ENCODE measurements at regions not wholly inside any gene's neighbourhood (a gene's known extent, or its start where the extent isn't known, plus 50 kb on each side); places are given as distances from the start of the nearest gene placed in this dataset.

- Histone ChIP-seq H3K4me3 (no peak overlapping the region), H3K4me1 (peaks cover 4% of the 10 kb centered on the region), H3K9me3 (no peaks in the 10 kb centered on the region), H3K27ac (no peak overlapping the region), H3K36me3 (no peaks in the 10 kb centered on the region), H3K27me3 (no peaks in the 10 kb centered on the region)
- TF ChIP-seq POLR2AphosphoS5 (IDR thresholded peaks at IDR 0.05; ENCODE audit: insufficient read depth in 1 of 2, low read depth in 1 of 2) (no peak), POLR2A (IDR thresholded peaks at IDR 0.05) (no peak), CTCF (IDR thresholded peaks at IDR 0.05) (no peak)
- intact Hi-C loops (cut with DNase I) = no loop called here
- DNase-seq (ENCODE audit: extremely low spot score in 2 of 2) = no peak
Observed at GRCh38 chr16:86924537-86924936, 346.2 kb downstream of the FOXL1 start.

- H3K4me3 ChIP-seq = no peak overlapping the region
- TF ChIP-seq POLR2A (IDR thresholded peaks at IDR 0.05) (no peak), CTCF (IDR thresholded peaks at IDR 0.05) (no peak), POLR2AphosphoS5 (IDR thresholded peaks at IDR 0.05; ENCODE audit: insufficient read depth in 1 of 2, low read depth in 1 of 2) (no peak)
- no peak for DNase-seq (ENCODE audit: extremely low spot score in 2 of 2)
- no peak overlapping the region for H3K27ac ChIP-seq
- H3K4me1 ChIP-seq = peaks cover 4% of the 10 kb centered on the region
- H3K27me3 ChIP-seq = no peaks in the 10 kb centered on the region
- no peaks in the 10 kb centered on the region for H3K36me3 ChIP-seq
- no peaks in the 10 kb centered on the region for H3K9me3 ChIP-seq
- intact Hi-C loops (cut with DNase I) = no loop called here
Observed at GRCh38 chr16:86925067-86925791, 346.9 kb downstream of the FOXL1 start.

GRCh38 chr16:86926181-86927094 lies 348.1 kb downstream of the FOXL1 start:
- Histone ChIP-seq H3K36me3 (no peaks in the 10 kb centered on the region), H3K4me1 (peaks cover 4% of the 10 kb centered on the region), H3K9me3 (no peaks in the 10 kb centered on the region), H3K4me3 (no peak overlapping the region), H3K27me3 (no peaks in the 10 kb centered on the region), H3K27ac (no peak overlapping the region)
- no peak for TF ChIP-seq POLR2A (IDR thresholded peaks at IDR 0.05)
- no peak for TF ChIP-seq CTCF (IDR thresholded peaks at IDR 0.05)
- TF ChIP-seq POLR2AphosphoS5 (IDR thresholded peaks at IDR 0.05; ENCODE audit: insufficient read depth in 1 of 2, low read depth in 1 of 2) = no peak
- intact Hi-C loops (cut with DNase I) = no loop called here
- DNase-seq (ENCODE audit: extremely low spot score in 2 of 2) = no peak

GRCh38 chr16:86927699-86928098 lies 349.4 kb downstream of the FOXL1 start:
- Histone ChIP-seq H3K36me3 (no peaks in the 10 kb centered on the region), H3K27ac (no peak overlapping the region), H3K4me1 (peaks cover 4% of the 10 kb centered on the region), H3K9me3 (no peaks in the 10 kb centered on the region), H3K27me3 (no peaks in the 10 kb centered on the region), H3K4me3 (no peak overlapping the region)
- DNase-seq (ENCODE audit: extremely low spot score in 2 of 2) = no peak
- intact Hi-C loops (cut with DNase I) = no loop called here
- TF ChIP-seq CTCF (IDR thresholded peaks at IDR 0.05) = no peak

GRCh38 chr16:86928523-86929011 lies 350.2 kb downstream of the FOXL1 start:
- Histone ChIP-seq H3K27me3 (no peaks in the 10 kb centered on the region), H3K27ac (no peak overlapping the region), H3K4me3 (no peak overlapping the region), H3K4me1 (peaks cover 4% of the 10 kb centered on the region), H3K9me3 (no peaks in the 10 kb centered on the region), H3K36me3 (no peaks in the 10 kb centered on the region)
- no peak for TF ChIP-seq CTCF (IDR thresholded peaks at IDR 0.05)
- TF ChIP-seq POLR2AphosphoS5 (IDR thresholded peaks at IDR 0.05; ENCODE audit: insufficient read depth in 1 of 2, low read depth in 1 of 2) = no peak
- TF ChIP-seq POLR2A (IDR thresholded peaks at IDR 0.05) = no peak
- intact Hi-C loops (cut with DNase I) = no loop called here
- no peak for DNase-seq (ENCODE audit: extremely low spot score in 2 of 2)

All from vagina (tissue), 2 donors.